ENCODE measurements at regions not wholly inside any gene's neighbourhood (a gene's known extent, or its start where the extent isn't known, plus 50 kb on each side); places are given as distances from the start of the nearest gene placed in this dataset.

DNA sequence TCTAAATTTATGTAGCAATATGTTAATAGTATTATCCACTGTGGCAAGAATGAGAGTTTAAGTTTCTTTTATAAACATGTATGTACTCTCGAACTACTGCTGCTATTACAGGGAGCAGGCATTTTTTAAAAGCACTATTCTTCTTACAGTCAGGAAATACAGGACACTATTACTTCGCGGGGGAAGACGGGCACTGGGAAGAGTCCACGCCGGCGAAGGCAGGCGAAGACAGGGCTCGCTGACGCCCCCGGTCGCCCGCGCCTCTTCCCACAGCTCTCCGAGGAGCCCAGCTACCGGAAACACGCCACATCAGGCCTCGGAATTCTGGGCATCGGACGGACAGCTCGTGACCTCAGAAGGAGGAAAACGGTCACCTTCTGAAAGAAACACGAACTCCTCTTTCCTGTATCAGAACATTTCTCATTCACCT lies 90.2 kb downstream of the FAM161A start:
- peak; percentile 42 for DNase-seq (ENCODE audit: low spot score)
- in situ Hi-C loops (cut with MboI; ENCODE audit: low sequenced_read_pairs, unreplicated experiment), result no loop called here

DNA sequence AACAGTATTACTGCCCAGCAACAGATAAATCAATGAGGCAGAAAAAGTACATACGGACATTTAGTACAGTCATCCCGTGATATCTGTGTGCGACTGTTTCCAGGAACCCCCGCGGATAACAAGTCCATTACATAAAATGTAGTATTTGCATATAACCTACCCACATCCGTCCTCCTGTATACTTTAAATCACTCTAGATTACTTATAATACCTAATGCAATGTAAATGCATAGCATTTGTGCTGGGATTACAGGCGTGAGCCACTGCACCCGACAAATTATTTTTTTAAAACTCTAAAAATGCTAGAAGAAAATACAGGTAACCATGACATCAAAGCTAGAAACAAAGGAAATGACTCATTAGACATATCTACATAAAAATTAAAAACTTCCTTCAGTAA lies 91.6 kb downstream of the FAM161A start:
- peak; percentile 58 for DNase-seq (ENCODE audit: low spot score)
- TF ChIP-seq, protein P1, sequence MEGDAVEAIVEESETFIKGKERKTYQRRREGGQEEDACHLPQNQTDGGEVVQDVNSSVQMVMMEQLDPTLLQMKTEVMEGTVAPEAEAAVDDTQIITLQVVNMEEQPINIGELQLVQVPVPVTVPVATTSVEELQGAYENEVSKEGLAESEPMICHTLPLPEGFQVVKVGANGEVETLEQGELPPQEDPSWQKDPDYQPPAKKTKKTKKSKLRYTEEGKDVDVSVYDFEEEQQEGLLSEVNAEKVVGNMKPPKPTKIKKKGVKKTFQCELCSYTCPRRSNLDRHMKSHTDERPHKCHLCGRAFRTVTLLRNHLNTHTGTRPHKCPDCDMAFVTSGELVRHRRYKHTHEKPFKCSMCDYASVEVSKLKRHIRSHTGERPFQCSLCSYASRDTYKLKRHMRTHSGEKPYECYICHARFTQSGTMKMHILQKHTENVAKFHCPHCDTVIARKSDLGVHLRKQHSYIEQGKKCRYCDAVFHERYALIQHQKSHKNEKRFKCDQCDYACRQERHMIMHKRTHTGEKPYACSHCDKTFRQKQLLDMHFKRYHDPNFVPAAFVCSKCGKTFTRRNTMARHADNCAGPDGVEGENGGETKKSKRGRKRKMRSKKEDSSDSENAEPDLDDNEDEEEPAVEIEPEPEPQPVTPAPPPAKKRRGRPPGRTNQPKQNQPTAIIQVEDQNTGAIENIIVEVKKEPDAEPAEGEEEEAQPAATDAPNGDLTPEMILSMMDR (IDR thresholded peaks at IDR 0.05; ENCODE audit: borderline replicate concordance, control extremely low read depth, extremely low read depth, insufficient read depth, missing control alignments), result no peak
- in situ Hi-C loops (cut with MboI; ENCODE audit: low sequenced_read_pairs, unreplicated experiment), result no loop called here

More for the DNA sequence above, 90.2 kb downstream of the FAM161A start:
- TF ChIP-seq, protein P1 (IDR thresholded peaks at IDR 0.05; ENCODE audit: borderline replicate concordance, control extremely low read depth, extremely low read depth, insufficient read depth, missing control alignments), result peak; percentile 9

DNA sequence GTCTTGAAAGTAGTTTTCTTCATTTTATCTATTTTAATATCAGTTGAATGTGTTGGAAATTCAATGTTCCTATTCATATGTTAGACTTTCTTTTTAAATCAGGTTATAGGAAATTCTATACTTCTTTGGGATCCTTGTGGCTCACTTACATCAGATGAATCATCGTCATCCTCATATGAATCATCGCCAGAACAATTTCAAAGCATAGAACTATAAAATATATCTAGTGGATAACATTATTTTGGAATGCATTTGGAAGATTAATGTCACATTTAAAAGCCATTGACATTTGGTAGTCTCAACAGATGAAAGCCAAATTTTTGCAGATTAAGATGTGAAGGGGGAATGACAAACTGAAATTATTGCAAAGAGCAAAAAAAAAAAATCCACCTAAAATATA lies 94.1 kb downstream of the FAM161A start:
- DNase-seq (ENCODE audit: low spot score), result no peak
- TF ChIP-seq, protein P1 (IDR thresholded peaks at IDR 0.05; ENCODE audit: borderline replicate concordance, control extremely low read depth, extremely low read depth, insufficient read depth, missing control alignments), result no peak
- in situ Hi-C loops (cut with MboI; ENCODE audit: low sequenced_read_pairs, unreplicated experiment), result no loop called here

DNA sequence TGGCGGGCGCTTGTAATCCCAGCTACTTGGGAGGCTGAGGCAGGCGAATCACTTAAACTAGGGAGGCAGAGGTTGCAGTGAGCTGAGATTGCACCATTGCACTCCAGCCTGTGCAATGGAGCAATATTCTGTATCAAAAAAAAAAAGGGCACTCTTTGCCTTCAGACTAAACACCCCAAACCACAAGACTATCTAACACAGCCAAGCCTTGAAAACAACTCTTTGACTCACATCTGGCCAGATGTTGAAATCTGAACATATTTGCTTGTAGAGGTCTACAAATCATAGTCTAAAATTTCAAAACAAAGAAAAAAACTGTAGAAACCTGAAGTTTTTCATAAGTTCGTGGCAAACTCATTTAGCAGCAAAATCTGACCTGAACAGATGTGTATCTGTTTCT lies 94.9 kb downstream of the FAM161A start:
- no peak for DNase-seq (ENCODE audit: low spot score)
- in situ Hi-C loops (cut with MboI; ENCODE audit: low sequenced_read_pairs, unreplicated experiment), result no loop called here

DNA sequence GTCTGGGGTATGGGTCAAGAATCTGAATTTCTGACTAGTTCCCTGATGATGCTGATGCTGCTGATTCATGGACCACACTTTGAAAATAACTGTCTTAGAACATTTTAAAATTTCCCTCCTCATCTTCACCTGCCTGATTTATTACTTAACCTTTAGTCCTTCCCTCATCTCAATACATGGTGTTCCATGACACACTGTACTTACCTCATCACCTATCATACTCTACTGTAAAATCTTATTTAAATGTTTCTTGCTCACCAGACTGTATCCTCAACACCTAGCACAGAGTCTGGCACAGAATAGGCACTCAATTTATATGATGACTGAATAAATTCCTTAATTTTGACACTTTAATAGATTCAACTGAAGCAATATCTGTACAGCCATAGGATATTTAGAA lies 95.7 kb downstream of the FAM161A start:
- DNase-seq (ENCODE audit: low spot score), result no peak
- TF ChIP-seq, protein P1 (IDR thresholded peaks at IDR 0.05; ENCODE audit: borderline replicate concordance, control extremely low read depth, extremely low read depth, insufficient read depth, missing control alignments), result no peak
- in situ Hi-C loops (cut with MboI; ENCODE audit: low sequenced_read_pairs, unreplicated experiment), result no loop called here

More for the DNA sequence above, 94.9 kb downstream of the FAM161A start:
- TF ChIP-seq, protein P1 (IDR thresholded peaks at IDR 0.05; ENCODE audit: borderline replicate concordance, control extremely low read depth, extremely low read depth, insufficient read depth, missing control alignments), result no peak

DNA sequence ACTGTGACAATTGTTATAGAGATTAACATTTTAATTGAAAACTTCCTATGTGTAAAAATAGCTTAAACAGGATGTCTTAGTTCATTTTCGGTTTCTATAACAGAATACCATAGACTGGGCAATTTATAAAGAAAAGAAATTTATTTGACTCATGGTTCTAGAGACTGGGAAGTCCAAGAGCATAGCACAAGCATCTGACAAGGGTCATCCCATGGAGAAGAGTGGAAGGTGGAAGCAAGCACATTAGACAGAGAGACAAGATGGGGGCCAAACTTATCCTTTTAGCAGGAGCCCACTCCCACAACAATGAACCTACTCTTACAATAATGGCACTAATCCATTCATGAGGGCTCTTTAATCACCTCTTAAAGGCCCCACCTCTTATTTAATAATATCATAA lies 100.3 kb downstream of the FAM161A start:
- in situ Hi-C loops (cut with MboI; ENCODE audit: low sequenced_read_pairs, unreplicated experiment), result no loop called here
- TF ChIP-seq, protein P1 (IDR thresholded peaks at IDR 0.05; ENCODE audit: borderline replicate concordance, control extremely low read depth, extremely low read depth, insufficient read depth, missing control alignments), result no peak
- no peak for DNase-seq (ENCODE audit: low spot score)

DNA sequence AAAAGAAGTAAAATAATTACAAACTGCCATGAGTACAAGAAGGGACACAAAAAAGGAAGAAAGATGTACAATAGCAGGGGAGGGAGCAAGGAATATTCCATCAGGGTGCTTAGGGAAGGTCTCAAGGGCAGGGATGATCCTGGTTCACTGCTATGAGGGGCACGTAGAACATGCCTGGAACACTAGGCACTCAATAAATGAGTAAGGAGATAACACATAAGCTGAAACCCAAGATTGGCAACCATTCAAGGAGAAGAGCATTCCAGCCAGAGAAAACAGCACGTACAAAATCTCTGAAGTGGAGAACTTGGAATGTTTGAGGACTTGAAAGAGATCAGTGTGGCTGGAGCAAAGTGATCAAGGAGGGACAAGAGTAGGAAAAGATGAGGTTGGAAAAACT lies 103.2 kb downstream of the FAM161A start:
- no peak for DNase-seq (ENCODE audit: low spot score)
- in situ Hi-C loops (cut with MboI; ENCODE audit: low sequenced_read_pairs, unreplicated experiment), result no loop called here

More for the DNA sequence above, 103.2 kb downstream of the FAM161A start:
- TF ChIP-seq, protein P1 (IDR thresholded peaks at IDR 0.05; ENCODE audit: borderline replicate concordance, control extremely low read depth, extremely low read depth, insufficient read depth, missing control alignments), result no peak

Data from GM13976 (cell line).